AG09319 (cell line): ENCODE measurements at regions not wholly inside any gene's neighbourhood (a gene's known extent, or its start where the extent isn't known, plus 50 kb on each side); places are given as distances from the start of the nearest gene placed in this dataset.

ENCODE experiments used
- DNase-seq: peaks from one replicate; pipeline ENCODE4 v3.0.0-alpha.2; 2010; ENCODE audit warnings: low read depth; ENCODE audit errors: extremely low read depth
- CTCF ChIP-seq: IDR thresholded peaks from 2 replicates; pipeline ENCODE4 v1.5.1; 2011; ENCODE audit warnings: low read depth, mild to moderate bottlenecking, inconsistent platforms, low read length, moderate library complexity

GRCh38 chr16:62965831-62966230, 929.6 kb upstream of the CDH8 start:
- no peak for TF ChIP-seq CTCF
- no peak for DNase-seq

GRCh38 chr16:62963846-62964245, 927.6 kb upstream of the CDH8 start:
- DNase-seq, result no peak
- TF ChIP-seq CTCF, result no peak

- TF ChIP-seq CTCF, result no peak
Measured at GRCh38 chr16:62955033-62955349, 918.8 kb upstream of the CDH8 start.

GRCh38 chr16:62954144-62955032, 918.1 kb upstream of the CDH8 start:
- no peak for TF ChIP-seq CTCF
- DNase-seq, result no peak

More at GRCh38 chr16:62955033-62955349, 918.8 kb upstream of the CDH8 start:
- no peak for DNase-seq

GRCh38 chr16:62950351-62950750, 914.1 kb upstream of the CDH8 start:
- no peak for DNase-seq
- no peak for TF ChIP-seq CTCF

- TF ChIP-seq CTCF, result no peak
- no peak for DNase-seq
Measured at GRCh38 chr16:62940569-62940968, 904.3 kb upstream of the CDH8 start.

GRCh38 chr16:62939687-62940086, 903.4 kb upstream of the CDH8 start:
- TF ChIP-seq CTCF, result no peak
- DNase-seq, result no peak
